GM23338 (cell line): ENCODE measurements at regions not wholly inside any gene's neighbourhood (a gene's known extent, or its start where the extent isn't known, plus 50 kb on each side); places are given as distances from the start of the nearest gene placed in this dataset.

Experiments used
- ATAC-seq: fragments of 200-7000 bp; cut with Tn5 transposase; 3 replicates; pipeline ENCODE4 v1.9.1; 2020
- DNase-seq: peaks from one replicate; pipeline ENCODE4 v3.0.0-alpha.2; 2015; ENCODE audit warnings: low spot score
- H2AFZ ChIP-seq: fragments of 200-600 bp; sonication (generic); 2 replicates; pipeline ENCODE4 v1.8.0; 2016; ENCODE audit warnings: antibody characterized with exemption, mild to moderate bottlenecking, moderate library complexity
- H3F3A ChIP-seq: fragments of 200-600 bp; sonication (generic); replicated peaks from 2 replicates; pipeline ENCODE4 v1.8.0; 2017; ENCODE audit warnings: antibody characterized with exemption, mixed run types, low read depth
- H3K27ac ChIP-seq: fragments of 200-600 bp; sonication (generic); 2 replicates; pipeline ENCODE4 v1.6.1; 2016; ENCODE audit warnings: low read depth
- H3K27me3 ChIP-seq: fragments of 200-600 bp; sonication (generic); 2 replicates; pipeline ENCODE4 v1.8.0; 2016; ENCODE audit warnings: mild to moderate bottlenecking, mixed run types, moderate library complexity; ENCODE audit not compliant: insufficient read depth
- H3K36me3 ChIP-seq: fragments of 200-600 bp; sonication (generic); 2 replicates; pipeline ENCODE4 v1.8.0; 2016; ENCODE audit warnings: mild to moderate bottlenecking; ENCODE audit not compliant: insufficient read depth
- H3K4me1 ChIP-seq: fragments of 200-600 bp; sonication (generic); 2 replicates; pipeline ENCODE4 v1.8.0; 2016; ENCODE audit warnings: mild to moderate bottlenecking, moderate library complexity; ENCODE audit not compliant: insufficient read depth
- H3K4me2 ChIP-seq: fragments of 200-600 bp; sonication (generic); 2 replicates; pipeline ENCODE4 v1.7.1; 2017; ENCODE audit warnings: mixed run types
- H3K4me3 ChIP-seq: fragments of 200-600 bp; sonication (generic); 2 replicates; pipeline ENCODE4 v1.6.1; 2016; ENCODE audit warnings: mixed run types
- H3K79me2 ChIP-seq: fragments of 200-600 bp; sonication (generic); replicated peaks from 2 replicates; pipeline ENCODE4 v1.8.0; 2017; ENCODE audit warnings: mild to moderate bottlenecking; ENCODE audit not compliant: insufficient read depth
- H3K9me2 ChIP-seq: fragments of 200-600 bp; sonication (generic); 2 replicates; pipeline ENCODE4 v1.8.0; 2017; ENCODE audit not compliant: insufficient read depth
- H4K20me1 ChIP-seq: fragments of 200-600 bp; sonication (generic); replicated peaks from 2 replicates; pipeline ENCODE4 v1.8.0; 2017; ENCODE audit warnings: mild to moderate bottlenecking; ENCODE audit not compliant: insufficient read depth
- H3K27ac Mint-ChIP-seq: 2 replicates; pipeline ENCODE4 v1.8.0; 2020; ENCODE audit warnings: inconsistent platforms, mild to moderate bottlenecking, moderate library complexity, mixed read lengths
- H3K27me3 Mint-ChIP-seq: 3 replicates; pipeline ENCODE4 v1.8.0; 2022; ENCODE audit warnings: low read depth, mild to moderate bottlenecking, moderate library complexity, mixed read lengths, inconsistent platforms; ENCODE audit not compliant: insufficient read depth, poor library complexity
- H3K36me3 Mint-ChIP-seq: 3 replicates; pipeline ENCODE4 v1.8.0; 2021; ENCODE audit warnings: low read depth, mild to moderate bottlenecking, inconsistent platforms, moderate library complexity, mixed read lengths
- H3K4me1 Mint-ChIP-seq: 3 replicates; pipeline ENCODE4 v1.8.0; 2020; ENCODE audit warnings: mild to moderate bottlenecking, inconsistent platforms, mixed read lengths
- H3K4me3 Mint-ChIP-seq: 3 replicates; pipeline ENCODE4 v1.8.0; 2021; ENCODE audit warnings: moderate library complexity, mild to moderate bottlenecking, inconsistent platforms, mixed read lengths
- H3K9me3 Mint-ChIP-seq: 3 replicates; pipeline ENCODE4 v1.8.0; 2020; ENCODE audit warnings: moderate library complexity, mild to moderate bottlenecking, inconsistent platforms, mixed read lengths
- CREB1 ChIP-seq: fragments of 250-450 bp; sonication (Bioruptor Pico); IDR thresholded peaks from 2 replicates; pipeline ENCODE4 v1.5.0; 2020; ENCODE audit warnings: low read depth, mild to moderate bottlenecking, moderate library complexity
- CTCF ChIP-seq, 2 experiments: fragments of 200-600 bp in 1 of 2; sonication (generic) in 1 of 2; conservative IDR thresholded peaks; 2 replicates each; pipeline versions ENCODE4 v1.5.1 to v1.6.1; 2016 to 2017; ENCODE audit warnings: antibody characterized with exemption in 2 of 2, low read depth in 2 of 2, mild to moderate bottlenecking in 2 of 2, moderate library complexity in 1 of 2
- ETS1 ChIP-seq: IDR thresholded peaks from 2 replicates; pipeline ENCODE4 v1.6.1; 2016; ENCODE audit warnings: antibody characterized with exemption
- EZH2 ChIP-seq: fragments of 200-600 bp; sonication (generic); IDR thresholded peaks from one replicate; pipeline ENCODE4 v1.8.0; 2017; ENCODE audit warnings: antibody characterized with exemption, mild to moderate bottlenecking, low read depth; ENCODE audit not compliant: unreplicated experiment
- EZH2phosphoT487 ChIP-seq: fragments of 200-600 bp; sonication (generic); IDR thresholded peaks from one replicate; pipeline ENCODE4 v1.8.1; 2018; ENCODE audit warnings: antibody characterized with exemption; ENCODE audit not compliant: unreplicated experiment
- JUNB ChIP-seq: IDR thresholded peaks from one replicate; pipeline ENCODE4 v1.6.1; 2016; ENCODE audit warnings: antibody characterized with exemption; ENCODE audit not compliant: unreplicated experiment
- NANOG ChIP-seq: IDR thresholded peaks from 2 replicates; pipeline ENCODE4 v1.6.1; 2016; ENCODE audit warnings: antibody characterized with exemption, borderline replicate concordance
- POLR2AphosphoS5 ChIP-seq: IDR thresholded peaks from 2 replicates; pipeline ENCODE4 v1.6.1; 2016; ENCODE audit warnings: antibody characterized with exemption, low read depth
- REST ChIP-seq: IDR thresholded peaks from one replicate; pipeline ENCODE4 v1.6.1; 2018; ENCODE audit warnings: antibody characterized with exemption; ENCODE audit not compliant: unreplicated experiment
- STAT1 ChIP-seq: IDR thresholded peaks from one replicate; pipeline ENCODE4 v1.6.1; 2016; ENCODE audit warnings: antibody characterized with exemption; ENCODE audit not compliant: unreplicated experiment
- ZNF114 ChIP-seq: fragments of 250-450 bp; sonication (Bioruptor Pico); IDR thresholded peaks from 2 replicates; pipeline ENCODE4 v1.5.0; 2020; ENCODE audit warnings: mild to moderate bottlenecking, moderate library complexity
- ZNF331 ChIP-seq: fragments of 250-450 bp; sonication (Bioruptor Pico); IDR thresholded peaks from 2 replicates; pipeline ENCODE4 v1.5.0; 2020; ENCODE audit warnings: low read depth, mild to moderate bottlenecking, moderate library complexity
- ZNF462 ChIP-seq: fragments of 250-450 bp; sonication (Bioruptor Pico); IDR thresholded peaks from 2 replicates; pipeline ENCODE4 v1.5.0; 2020; ENCODE audit warnings: mild to moderate bottlenecking, moderate library complexity

- H2AFZ ChIP-seq: no peak overlapping the region
- peaks cover 9% of the 10 kb centered on the region for H3K36me3 ChIP-seq
- H3K27ac ChIP-seq: no peak overlapping the region
- H3K27me3 Mint-ChIP-seq: peaks cover 4% of the 10 kb centered on the region
- H3K9me3 Mint-ChIP-seq: peaks cover 29% of the 10 kb centered on the region
- no peaks in the 10 kb centered on the region for H3K9me2 ChIP-seq
- no peaks in the 10 kb centered on the region for H3K4me1 ChIP-seq
- H3K4me2 ChIP-seq: no peak overlapping the region
- no peak for DNase-seq
- no peak overlapping the region for H3K27ac Mint-ChIP-seq
- no peaks in the 10 kb centered on the region for H3F3A ChIP-seq
- H3K4me3 Mint-ChIP-seq: no peak overlapping the region
- H3K27me3 ChIP-seq: no peaks in the 10 kb centered on the region
- H3K79me2 ChIP-seq: no peaks in the 10 kb centered on the region
- no peaks in the 10 kb centered on the region for H3K4me1 Mint-ChIP-seq
- no peak overlapping the region for H3K4me3 ChIP-seq
- peaks cover 8% of the 10 kb centered on the region; the same call in 2 of the 3 replicates for H3K36me3 Mint-ChIP-seq
- TF ChIP-seq JUNB: no peak
- no peak for TF ChIP-seq CTCF (conservative IDR thresholded peaks at IDR 0.05; ENCODE audit: low read depth in 2 of 2)
- TF ChIP-seq ZNF462 (CRISPR knock-in tag): no peak
- TF ChIP-seq ETS1: no peak
- no peak for TF ChIP-seq CREB1 (CRISPR knock-in tag)
- TF ChIP-seq REST: no peak
- TF ChIP-seq EZH2: no peak
- TF ChIP-seq ZNF114 (CRISPR knock-in tag): no peak
- TF ChIP-seq NANOG: no peak
- no peak for TF ChIP-seq ZNF331 (CRISPR knock-in tag)
- no peak for TF ChIP-seq EZH2phosphoT487
- TF ChIP-seq STAT1: no peak
- TF ChIP-seq POLR2AphosphoS5: no peak
- H4K20me1 ChIP-seq: no peaks in the 10 kb centered on the region
- no peak for ATAC-seq
These were observed 169.9 kb downstream of the DYRK2 start for GRCh38 chr12:67818459-67818903.
